ENCODE measurements at regions not wholly inside any gene's neighbourhood (a gene's known extent, or its start where the extent isn't known, plus 50 kb on each side); places are given as distances from the start of the nearest gene placed in this dataset.

DNA sequence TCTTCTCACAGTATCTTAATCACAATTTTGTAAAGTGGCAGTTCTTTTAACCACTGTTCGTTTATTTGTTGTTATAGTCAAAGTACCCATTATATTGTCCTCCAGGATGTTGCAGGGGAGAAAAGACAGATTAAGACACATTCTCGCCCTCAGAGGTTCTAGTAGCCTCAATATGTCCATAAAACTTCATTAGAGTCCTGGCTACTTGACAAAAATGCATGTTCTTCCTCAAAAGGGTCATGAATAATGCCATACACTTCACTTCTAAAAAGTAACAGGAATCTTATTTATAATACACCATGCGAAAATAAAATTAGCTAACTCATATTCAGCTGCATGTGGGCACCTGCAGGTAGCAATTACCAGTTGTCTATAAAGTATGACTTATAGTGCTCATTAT is 109.3 kb upstream of the ANK3 start:
- Mint-ChIP-seq H3K27ac (ENCODE audit: unreplicated experiment) (no peak overlapping the region), H3K4me3 (ENCODE audit: unreplicated experiment) (no peak overlapping the region), H3K27me3 (ENCODE audit: unreplicated experiment) (no peaks in the 10 kb centered on the region), H3K36me3 (ENCODE audit: unreplicated experiment) (no peaks in the 10 kb centered on the region), H3K4me1 (ENCODE audit: low read depth, unreplicated experiment) (no peaks in the 10 kb centered on the region), H3K9me3 (ENCODE audit: unreplicated experiment) (peaks cover 1% of the 10 kb centered on the region)
- TF ChIP-seq, protein P1, sequence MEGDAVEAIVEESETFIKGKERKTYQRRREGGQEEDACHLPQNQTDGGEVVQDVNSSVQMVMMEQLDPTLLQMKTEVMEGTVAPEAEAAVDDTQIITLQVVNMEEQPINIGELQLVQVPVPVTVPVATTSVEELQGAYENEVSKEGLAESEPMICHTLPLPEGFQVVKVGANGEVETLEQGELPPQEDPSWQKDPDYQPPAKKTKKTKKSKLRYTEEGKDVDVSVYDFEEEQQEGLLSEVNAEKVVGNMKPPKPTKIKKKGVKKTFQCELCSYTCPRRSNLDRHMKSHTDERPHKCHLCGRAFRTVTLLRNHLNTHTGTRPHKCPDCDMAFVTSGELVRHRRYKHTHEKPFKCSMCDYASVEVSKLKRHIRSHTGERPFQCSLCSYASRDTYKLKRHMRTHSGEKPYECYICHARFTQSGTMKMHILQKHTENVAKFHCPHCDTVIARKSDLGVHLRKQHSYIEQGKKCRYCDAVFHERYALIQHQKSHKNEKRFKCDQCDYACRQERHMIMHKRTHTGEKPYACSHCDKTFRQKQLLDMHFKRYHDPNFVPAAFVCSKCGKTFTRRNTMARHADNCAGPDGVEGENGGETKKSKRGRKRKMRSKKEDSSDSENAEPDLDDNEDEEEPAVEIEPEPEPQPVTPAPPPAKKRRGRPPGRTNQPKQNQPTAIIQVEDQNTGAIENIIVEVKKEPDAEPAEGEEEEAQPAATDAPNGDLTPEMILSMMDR (IDR thresholded peaks at IDR 0.05; ENCODE audit: partially characterized antibody, unreplicated experiment) = no peak
- no peak for DNase-seq

DNA sequence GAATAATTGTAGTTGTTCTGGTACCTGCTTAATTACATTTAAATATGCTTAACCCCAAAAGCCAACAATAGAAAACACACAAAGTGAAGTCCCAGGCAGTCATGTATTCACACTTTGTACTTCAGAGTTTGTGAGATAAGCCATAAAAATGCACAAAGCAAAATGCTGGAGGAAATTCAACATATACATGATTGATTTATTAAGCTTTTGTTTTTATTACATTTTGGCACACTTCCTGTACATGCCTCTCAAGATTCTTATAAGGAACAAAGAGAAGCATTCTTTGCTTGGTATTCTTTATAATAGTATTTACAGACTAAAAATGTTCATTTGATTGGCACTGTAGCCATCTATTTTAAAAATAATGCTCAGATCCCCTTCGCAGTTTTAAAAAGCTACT is 107.7 kb upstream of the ANK3 start:
- no peaks in the 10 kb centered on the region for H3K27me3 Mint-ChIP-seq (ENCODE audit: unreplicated experiment)
- H3K9me3 Mint-ChIP-seq (ENCODE audit: unreplicated experiment) = peaks cover under 1% of the 10 kb centered on the region
- no peak for DNase-seq
- H3K36me3 Mint-ChIP-seq (ENCODE audit: unreplicated experiment) = no peaks in the 10 kb centered on the region
- H3K4me3 Mint-ChIP-seq (ENCODE audit: unreplicated experiment) = no peak overlapping the region
- TF ChIP-seq, protein P1 (IDR thresholded peaks at IDR 0.05; ENCODE audit: partially characterized antibody, unreplicated experiment) = no peak
- H3K27ac Mint-ChIP-seq (ENCODE audit: unreplicated experiment) = no peak overlapping the region
- no peaks in the 10 kb centered on the region for H3K4me1 Mint-ChIP-seq (ENCODE audit: low read depth, unreplicated experiment)

GRCh38 chr10:60496181-60496580 is 106.5 kb upstream of the ANK3 start:
- Mint-ChIP-seq H3K36me3 (ENCODE audit: unreplicated experiment) (no peaks in the 10 kb centered on the region), H3K27ac (ENCODE audit: unreplicated experiment) (no peak overlapping the region), H3K27me3 (ENCODE audit: unreplicated experiment) (no peaks in the 10 kb centered on the region), H3K4me1 (ENCODE audit: low read depth, unreplicated experiment) (no peaks in the 10 kb centered on the region), H3K9me3 (ENCODE audit: unreplicated experiment) (no peaks in the 10 kb centered on the region), H3K4me3 (ENCODE audit: unreplicated experiment) (no peak overlapping the region)
- TF ChIP-seq, protein P1 (IDR thresholded peaks at IDR 0.05; ENCODE audit: partially characterized antibody, unreplicated experiment) = no peak
- no peak for DNase-seq

DNA sequence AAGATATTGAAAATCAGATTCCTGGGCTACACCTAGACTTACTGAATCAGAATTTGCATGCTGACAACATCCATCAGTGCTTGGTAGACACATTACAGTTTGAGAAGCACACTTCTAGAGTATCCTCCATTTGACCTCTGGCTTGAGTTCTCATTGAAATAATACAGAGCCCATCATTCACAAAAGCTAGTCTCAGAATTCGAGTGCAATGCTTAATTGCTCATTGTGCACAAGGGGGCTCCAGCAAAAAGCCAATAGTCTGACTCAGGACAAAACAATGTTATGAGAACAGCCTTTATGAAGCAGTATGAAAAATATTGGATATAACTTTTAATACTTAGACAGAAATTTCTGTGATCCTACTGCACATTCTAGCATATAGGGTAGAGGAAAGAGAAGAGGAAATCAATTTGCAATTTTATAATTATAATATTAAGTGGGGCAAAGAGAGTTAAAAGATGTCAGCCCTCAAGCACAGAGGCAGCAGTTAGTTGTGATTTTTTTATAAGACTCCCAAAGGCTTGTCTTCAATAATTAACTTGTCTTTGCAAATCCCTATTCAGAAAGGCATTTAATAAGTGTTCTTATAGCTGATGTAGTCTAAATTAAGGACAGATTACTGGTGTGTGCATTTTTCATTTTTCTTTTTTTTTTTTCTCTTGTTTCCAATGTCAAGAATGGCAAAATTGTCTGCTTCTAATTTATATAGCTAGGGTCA is 105.8 kb upstream of the ANK3 start:
- Mint-ChIP-seq H3K36me3 (ENCODE audit: unreplicated experiment) (no peaks in the 10 kb centered on the region), H3K9me3 (ENCODE audit: unreplicated experiment) (no peaks in the 10 kb centered on the region), H3K27me3 (ENCODE audit: unreplicated experiment) (no peaks in the 10 kb centered on the region), H3K4me1 (ENCODE audit: low read depth, unreplicated experiment) (no peaks in the 10 kb centered on the region), H3K27ac (ENCODE audit: unreplicated experiment) (no peak overlapping the region), H3K4me3 (ENCODE audit: unreplicated experiment) (no peak overlapping the region)
- TF ChIP-seq, protein P1 (IDR thresholded peaks at IDR 0.05; ENCODE audit: partially characterized antibody, unreplicated experiment) = no peak
- DNase-seq = no peak

DNA sequence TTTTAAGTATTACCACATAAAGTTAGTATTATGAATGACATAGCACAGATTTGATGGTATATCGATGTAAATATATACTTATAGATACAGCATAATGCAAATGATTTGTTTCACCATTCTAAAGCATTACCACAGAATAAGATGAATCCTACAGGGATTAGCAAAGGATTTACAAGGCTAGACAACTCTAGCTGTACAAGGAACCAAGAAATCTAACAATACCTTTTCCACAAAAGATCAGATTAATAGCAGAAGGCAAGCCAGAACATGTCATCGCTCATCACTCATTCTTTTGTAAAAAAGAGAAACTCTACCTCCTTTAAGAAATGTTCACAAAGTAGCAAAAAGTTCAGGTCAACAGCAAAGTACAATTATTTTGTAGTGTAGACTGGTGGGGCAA is 105.1 kb upstream of the ANK3 start:
- DNase-seq = no peak
- H3K4me3 Mint-ChIP-seq (ENCODE audit: unreplicated experiment) = no peak overlapping the region
- no peaks in the 10 kb centered on the region for H3K9me3 Mint-ChIP-seq (ENCODE audit: unreplicated experiment)
- no peak overlapping the region for H3K27ac Mint-ChIP-seq (ENCODE audit: unreplicated experiment)
- H3K4me1 Mint-ChIP-seq (ENCODE audit: low read depth, unreplicated experiment) = no peaks in the 10 kb centered on the region
- no peaks in the 10 kb centered on the region for H3K36me3 Mint-ChIP-seq (ENCODE audit: unreplicated experiment)
- TF ChIP-seq, protein P1 (IDR thresholded peaks at IDR 0.05; ENCODE audit: partially characterized antibody, unreplicated experiment) = no peak
- H3K27me3 Mint-ChIP-seq (ENCODE audit: unreplicated experiment) = no peaks in the 10 kb centered on the region
